Kidney epithelial cell (primary cell): ENCODE measurements at regions not wholly inside any gene's neighbourhood (a gene's known extent, or its start where the extent isn't known, plus 50 kb on each side); places are given as distances from the start of the nearest gene placed in this dataset.
"Not testable (repeated sequence)": the region's sequence is repeated elsewhere in the genome, so short reads cannot be mapped to it uniquely, and the experiment has no call there.

Experiments used
- DNase-seq: peaks from one replicate; pipeline ENCODE4 v3.0.0-alpha.2; 2010; ENCODE audit warnings: low read depth
- H3K27me3 ChIP-seq: 2 replicates; pipeline ENCODE4 v1.6.0; 2011; ENCODE audit warnings: low read length; ENCODE audit not compliant: control insufficient read depth, insufficient read depth
- H3K36me3 ChIP-seq: 2 replicates; pipeline ENCODE4 v1.5.1; 2011; ENCODE audit warnings: low read length; ENCODE audit not compliant: control insufficient read depth, insufficient read depth
- H3K4me3 ChIP-seq: 2 replicates; pipeline ENCODE4 v1.5.1; 2011; ENCODE audit warnings: low read depth, mild to moderate bottlenecking, control low read depth, low read length
- TF ChIP-seq, protein P1 (sequence below): IDR thresholded peaks from 2 replicates; pipeline ENCODE4 v1.5.1; 2011; ENCODE audit warnings: mild to moderate bottlenecking, moderate library complexity, low read length, control low read depth, inconsistent platforms; ENCODE audit not compliant: insufficient read depth, poor library complexity, severe bottlenecking

GRCh38 chr1:224554056-224554455 is 62.1 kb upstream of the CNIH3 start:
- Histone ChIP-seq H3K36me3 (no peaks in the 10 kb centered on the region), H3K27me3 (no peaks in the 10 kb centered on the region), H3K4me3 (no peak overlapping the region)
- DNase-seq = no peak
- TF ChIP-seq, protein P1, sequence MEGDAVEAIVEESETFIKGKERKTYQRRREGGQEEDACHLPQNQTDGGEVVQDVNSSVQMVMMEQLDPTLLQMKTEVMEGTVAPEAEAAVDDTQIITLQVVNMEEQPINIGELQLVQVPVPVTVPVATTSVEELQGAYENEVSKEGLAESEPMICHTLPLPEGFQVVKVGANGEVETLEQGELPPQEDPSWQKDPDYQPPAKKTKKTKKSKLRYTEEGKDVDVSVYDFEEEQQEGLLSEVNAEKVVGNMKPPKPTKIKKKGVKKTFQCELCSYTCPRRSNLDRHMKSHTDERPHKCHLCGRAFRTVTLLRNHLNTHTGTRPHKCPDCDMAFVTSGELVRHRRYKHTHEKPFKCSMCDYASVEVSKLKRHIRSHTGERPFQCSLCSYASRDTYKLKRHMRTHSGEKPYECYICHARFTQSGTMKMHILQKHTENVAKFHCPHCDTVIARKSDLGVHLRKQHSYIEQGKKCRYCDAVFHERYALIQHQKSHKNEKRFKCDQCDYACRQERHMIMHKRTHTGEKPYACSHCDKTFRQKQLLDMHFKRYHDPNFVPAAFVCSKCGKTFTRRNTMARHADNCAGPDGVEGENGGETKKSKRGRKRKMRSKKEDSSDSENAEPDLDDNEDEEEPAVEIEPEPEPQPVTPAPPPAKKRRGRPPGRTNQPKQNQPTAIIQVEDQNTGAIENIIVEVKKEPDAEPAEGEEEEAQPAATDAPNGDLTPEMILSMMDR = no peak

GRCh38 chr1:224554620-224555259 is 61.4 kb upstream of the CNIH3 start:
- Histone ChIP-seq H3K4me3 (no peak overlapping the region), H3K36me3 (no peaks in the 10 kb centered on the region), H3K27me3 (no peaks in the 10 kb centered on the region)
- no peak for DNase-seq
- TF ChIP-seq, protein P1 = no peak

DNA sequence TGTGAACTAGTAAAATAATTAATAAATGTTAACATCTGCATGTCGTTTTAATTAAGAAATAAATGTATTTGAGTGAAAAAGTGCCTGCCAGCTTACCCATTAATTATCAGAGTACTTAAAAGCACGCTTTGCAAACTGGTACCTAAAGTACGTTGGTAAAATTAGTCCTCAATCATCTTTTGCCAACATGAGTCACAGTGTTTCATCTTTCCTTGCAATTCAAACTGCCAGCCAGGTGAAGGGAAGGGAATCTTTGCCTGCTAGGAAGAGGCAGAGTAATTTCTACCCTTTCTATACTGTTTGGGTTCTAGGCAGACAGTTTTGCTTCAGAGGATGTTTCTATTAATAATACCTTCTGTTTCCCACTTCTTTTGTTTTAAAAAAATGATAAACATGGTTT is 57.2 kb upstream of the CNIH3 start:
- Histone ChIP-seq H3K36me3 (no peaks in the 10 kb centered on the region), H3K27me3 (no peaks in the 10 kb centered on the region), H3K4me3 (no peak overlapping the region)
- TF ChIP-seq, protein P1 = no peak
- DNase-seq = no peak

DNA sequence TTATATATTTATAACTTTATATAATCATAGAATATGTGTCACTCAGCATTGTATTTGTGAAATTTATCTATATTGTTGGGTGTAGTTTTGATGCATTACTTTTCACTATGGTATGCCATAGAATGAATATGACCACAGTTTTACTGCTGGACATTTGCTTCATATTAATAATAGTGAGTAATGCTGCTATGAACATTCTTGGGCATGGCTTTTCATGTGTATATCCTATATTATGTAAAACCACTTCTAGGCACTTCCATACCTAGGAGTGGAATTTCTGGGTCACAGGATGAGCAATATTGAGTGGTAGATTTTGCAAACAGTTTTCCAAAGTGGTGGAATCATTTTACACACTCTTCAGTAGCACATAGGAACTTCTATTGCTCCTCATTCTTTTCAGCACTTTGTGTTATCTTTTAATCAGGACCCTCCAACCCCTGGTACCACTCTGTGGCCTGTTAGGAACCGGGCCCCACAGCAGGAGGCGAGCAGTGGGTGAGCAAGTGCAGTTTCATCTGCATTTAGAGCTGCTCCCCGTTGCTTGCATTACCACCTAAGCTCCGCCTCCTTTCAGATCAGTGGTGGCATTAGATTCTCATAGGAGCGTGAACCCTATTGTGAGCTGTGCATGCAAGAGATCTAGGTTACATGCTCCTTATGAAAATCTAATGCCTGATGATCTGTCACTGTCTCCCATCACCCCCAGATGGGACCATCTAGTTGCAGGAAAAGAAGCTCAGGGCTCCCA is 56.0 kb upstream of the CNIH3 start:
- TF ChIP-seq, protein P1 = no peak
- H3K4me3 ChIP-seq = no peak overlapping the region
- DNase-seq = no peak
- H3K36me3 ChIP-seq = no peaks in the 10 kb centered on the region
- H3K27me3 ChIP-seq = no peaks in the 10 kb centered on the region

DNA sequence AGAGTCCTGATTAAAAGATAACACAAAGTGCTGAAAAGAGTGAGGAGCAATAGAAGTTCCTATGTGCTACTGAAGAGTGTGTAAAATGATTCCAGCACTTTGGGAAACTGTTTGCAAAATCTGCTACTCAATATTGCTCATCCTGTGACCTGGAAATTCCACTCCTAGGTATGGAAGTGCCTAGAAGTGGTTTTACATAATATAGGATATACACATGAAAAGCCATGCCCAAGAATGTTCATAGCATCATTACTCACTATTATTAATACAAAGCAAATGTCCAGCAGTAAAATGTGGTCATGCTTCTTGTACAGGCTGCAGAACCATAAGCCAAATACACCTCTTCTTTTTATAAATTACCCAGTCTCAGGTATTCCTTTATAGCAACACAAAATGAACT is 53.2 kb upstream of the CNIH3 start:
- not testable (repeated sequence) for H3K27me3 ChIP-seq, H3K36me3 ChIP-seq, H3K4me3 ChIP-seq, DNase-seq

DNA sequence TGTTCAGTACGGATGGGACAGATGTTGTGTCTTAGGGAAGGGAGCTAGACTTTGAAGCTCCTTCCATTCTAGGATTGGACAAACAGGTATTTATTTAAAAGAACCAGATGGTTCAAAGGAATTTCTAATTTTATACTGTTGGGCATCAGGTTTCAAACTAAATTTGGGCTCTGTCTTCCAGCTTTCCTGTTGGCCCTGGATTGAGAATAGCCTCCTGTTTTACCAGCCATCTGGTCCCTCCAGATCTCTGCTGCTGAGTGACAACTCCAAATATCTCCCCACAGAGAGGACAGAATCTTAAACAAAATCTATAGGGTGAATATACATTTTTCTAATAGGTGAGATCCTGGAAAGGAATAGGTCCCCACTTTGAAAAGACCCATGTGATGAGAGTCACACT is 52.5 kb upstream of the CNIH3 start:
- TF ChIP-seq, protein P1 = no peak
- Histone ChIP-seq H3K27me3 (no peaks in the 10 kb centered on the region), H3K4me3 (no peak overlapping the region), H3K36me3 (no peaks in the 10 kb centered on the region)
- no peak for DNase-seq
